OCI-LY3 (cell line): ENCODE measurements at regions not wholly inside any gene's neighbourhood (a gene's known extent, or its start where the extent isn't known, plus 50 kb on each side); places are given as distances from the start of the nearest gene placed in this dataset.

Experiments used
- H2AFZ ChIP-seq: fragments of 200-600, 300-600 bp; shearing (Covaris generic); 2 replicates; pipeline ENCODE4 v1.6.0; 2014; ENCODE audit warnings: antibody characterized with exemption, low read depth, low read length
- H3K27ac ChIP-seq: fragments of 200-600, 300-600 bp; sonication (generic); 2 replicates; pipeline ENCODE4 v1.5.1; 2014; ENCODE audit warnings: mild to moderate bottlenecking, low read length, moderate library complexity, mixed read lengths
- H3K27me3 ChIP-seq: fragments of 200-600, 300-600 bp; sonication (generic); 2 replicates; pipeline ENCODE4 v1.6.1; 2014; ENCODE audit warnings: low read depth, low read length, mixed read lengths
- H3K36me3 ChIP-seq: fragments of 200-600, 300-600 bp; sonication (generic); replicated peaks from 2 replicates; pipeline ENCODE3; 2014; ENCODE audit warnings: low read depth, low read length, mixed read lengths
- H3K4me1 ChIP-seq: fragments of 300-600, 200-600 bp; sonication (generic); 2 replicates; pipeline ENCODE4 v1.6.1; 2014; ENCODE audit warnings: low read length, mixed read lengths
- H3K4me2 ChIP-seq: fragments of 200-600, 300-600 bp; sonication (generic); 2 replicates; pipeline ENCODE4 v1.6.1; 2014; ENCODE audit warnings: low read length, mixed read lengths
- H3K4me3 ChIP-seq: fragments of 300-600, 200-600 bp; sonication (generic); 2 replicates; pipeline ENCODE4 v1.5.1; 2014; ENCODE audit warnings: antibody characterized with exemption, mild to moderate bottlenecking, low read length, moderate library complexity
- H3K79me2 ChIP-seq: fragments of 300-600, 200-600 bp; shearing (Covaris generic); 2 replicates; pipeline ENCODE4 v1.6.1; 2014; ENCODE audit warnings: mild to moderate bottlenecking, low read length, mixed read lengths
- H3K9ac ChIP-seq: fragments of 300-600, 200-600 bp; shearing (Covaris generic); 2 replicates; pipeline ENCODE4 v1.6.0; 2014; ENCODE audit warnings: mild to moderate bottlenecking, low read length, moderate library complexity
- H3K9me3 ChIP-seq: fragments of 200-600, 300-600 bp; shearing (Covaris generic); 2 replicates; pipeline ENCODE4 v1.6.1; 2014; ENCODE audit warnings: low read length, mixed read lengths; ENCODE audit not compliant: insufficient read depth
- H4K20me1 ChIP-seq: fragments of 200-600, 300-600 bp; sonication (generic); 2 replicates; pipeline ENCODE4 v1.6.1; 2016; ENCODE audit warnings: low read length, mixed read lengths; ENCODE audit not compliant: insufficient read depth
- CTCF ChIP-seq: fragments of 200-600, 300-600 bp; sonication (generic); IDR thresholded peaks from 2 replicates; pipeline ENCODE4 v1.5.1; 2014; ENCODE audit warnings: antibody characterized with exemption, low read length, low read depth
- EZH2phosphoT487 ChIP-seq: fragments of 200-600 bp; shearing (Covaris generic); IDR thresholded peaks from 2 replicates; pipeline ENCODE4 v1.6.1; 2018; ENCODE audit warnings: antibody characterized with exemption, mixed run types, low read depth

GRCh38 chr20:53824779-53825178, 231.1 kb upstream of the ZNF217 start:
- Histone ChIP-seq H3K36me3 (no peaks in the 10 kb centered on the region), H3K4me1 (peaks cover 34% of the 10 kb centered on the region), H3K9me3 (no peaks in the 10 kb centered on the region), H2AFZ (no peak overlapping the region), H3K9ac (no peak overlapping the region), H3K79me2 (no peaks in the 10 kb centered on the region), H3K4me3 (no peak overlapping the region), H3K4me2 (no peak overlapping the region), H3K27ac (no peak overlapping the region), H3K27me3 (no peaks in the 10 kb centered on the region), H4K20me1 (no peaks in the 10 kb centered on the region)
- no peak for TF ChIP-seq EZH2phosphoT487
- no peak for TF ChIP-seq CTCF

- Histone ChIP-seq H3K4me1 (peaks cover 19% of the 10 kb centered on the region), H3K27ac (no peak overlapping the region), H3K27me3 (no peaks in the 10 kb centered on the region), H3K4me3 (no peak overlapping the region), H3K36me3 (no peaks in the 10 kb centered on the region), H3K79me2 (no peaks in the 10 kb centered on the region), H3K4me2 (no peak overlapping the region), H2AFZ (no peak overlapping the region), H4K20me1 (no peaks in the 10 kb centered on the region), H3K9me3 (no peaks in the 10 kb centered on the region), H3K9ac (no peak overlapping the region)
- TF ChIP-seq CTCF: no peak
- no peak for TF ChIP-seq EZH2phosphoT487
These were observed 229.6 kb upstream of the ZNF217 start for GRCh38 chr20:53823121-53823764.

- no peak for TF ChIP-seq CTCF
- no peak for TF ChIP-seq EZH2phosphoT487
- Histone ChIP-seq H4K20me1 (no peaks in the 10 kb centered on the region), H3K79me2 (no peaks in the 10 kb centered on the region), H3K27ac (no peak overlapping the region), H3K27me3 (no peaks in the 10 kb centered on the region), H3K9ac (no peak overlapping the region), H3K4me2 (no peak overlapping the region), H3K36me3 (no peaks in the 10 kb centered on the region), H3K9me3 (no peaks in the 10 kb centered on the region), H2AFZ (no peak overlapping the region), H3K4me1 (peaks cover 12% of the 10 kb centered on the region), H3K4me3 (no peak overlapping the region)
These were observed 228.9 kb upstream of the ZNF217 start for GRCh38 chr20:53822534-53822933.

- Histone ChIP-seq H3K79me2 (no peaks in the 10 kb centered on the region), H3K4me1 (no peaks in the 10 kb centered on the region), H3K27me3 (no peaks in the 10 kb centered on the region), H3K36me3 (no peaks in the 10 kb centered on the region), H3K4me3 (no peak overlapping the region), H3K4me2 (no peak overlapping the region), H3K27ac (no peak overlapping the region), H3K9me3 (no peaks in the 10 kb centered on the region), H3K9ac (no peak overlapping the region), H2AFZ (no peak overlapping the region), H4K20me1 (no peaks in the 10 kb centered on the region)
- TF ChIP-seq CTCF (no peak), EZH2phosphoT487 (no peak)
These were observed 226.4 kb upstream of the ZNF217 start for GRCh38 chr20:53819973-53820451.
